Thoracic aorta (tissue), 2 donors: ENCODE measurements at regions not wholly inside any gene's neighbourhood (a gene's known extent, or its start where the extent isn't known, plus 50 kb on each side); places are given as distances from the start of the nearest gene placed in this dataset.
"Not testable (repeated sequence)": the region's sequence is repeated elsewhere in the genome, so short reads cannot be mapped to it uniquely, and the experiment has no call there.

ENCODE experiments used
- ATAC-seq: fragments of 150-250 bp; one replicate; pipeline ENCODE4 v1.8.0; 2017; ENCODE audit warnings: low read depth; ENCODE audit not compliant: insufficient number of reproducible peaks, low FRiP score
- DNase-seq: peaks from one replicate; pipeline ENCODE4 v3.0.0-alpha.2; 2020; ENCODE audit warnings: low spot score
- H3K27ac ChIP-seq, 2 donors: fragments of 200-600 bp; sonication (generic); 1 replicate in 1 of 2; 2 replicates in 1 of 2; pipeline ENCODE4 v1.5.1; 2016; ENCODE audit warnings: mild to moderate bottlenecking in 2 of 2, moderate library complexity in 2 of 2
- H3K27me3 ChIP-seq: fragments of 200-600 bp; sonication (generic); replicated peaks from 2 replicates; pipeline ENCODE4 v1.6.0; 2016; ENCODE audit warnings: mild to moderate bottlenecking; ENCODE audit not compliant: insufficient read depth
- H3K36me3 ChIP-seq: fragments of 200-600 bp; sonication (generic); one replicate; pipeline ENCODE4 v1.5.1; 2016
- H3K4me1 ChIP-seq, 2 donors: fragments of 200-600 bp; sonication (generic); 1 replicate in 1 of 2; 2 replicates in 1 of 2; pipeline versions ENCODE4 v1.5.1 to v1.6.0; 2016; ENCODE audit warnings: low read depth in 2 of 2, mild to moderate bottlenecking in 1 of 2; ENCODE audit not compliant: control insufficient read depth in 1 of 2
- H3K4me3 ChIP-seq: fragments of 200-600 bp; sonication (generic); 2 replicates; pipeline ENCODE4 v1.5.1; 2016; ENCODE audit warnings: mild to moderate bottlenecking
- H3K9me3 ChIP-seq: fragments of 200-600 bp; sonication (generic); 2 replicates; pipeline ENCODE4 v1.5.1; 2016
- CTCF ChIP-seq: fragments of 200-600 bp; sonication (generic); IDR thresholded peaks from one replicate; pipeline ENCODE4 v1.5.1; 2019; ENCODE audit warnings: antibody characterized with exemption

GRCh38 chrX:5306654-5307121 is 922.0 kb downstream of the NLGN4X start:
- TF ChIP-seq CTCF: no peak
- no peak for ATAC-seq
- H3K4me1 ChIP-seq: no peaks in the 10 kb centered on the region
- H3K9me3 ChIP-seq: no peaks in the 10 kb centered on the region
- DNase-seq: no peak
- H3K36me3 ChIP-seq: no peaks in the 10 kb centered on the region
- H3K27me3 ChIP-seq: no peaks in the 10 kb centered on the region
- H3K27ac ChIP-seq: no peak overlapping the region
- no peak overlapping the region for H3K4me3 ChIP-seq

GRCh38 chrX:5305452-5305851 is 923.2 kb downstream of the NLGN4X start:
- DNase-seq: no peak
- Histone ChIP-seq H3K27me3 (no peaks in the 10 kb centered on the region), H3K4me1 (no peaks in the 10 kb centered on the region), H3K9me3 (no peaks in the 10 kb centered on the region), H3K27ac (no peak overlapping the region), H3K36me3 (no peaks in the 10 kb centered on the region), H3K4me3 (no peak overlapping the region)
- no peak for ATAC-seq
- no peak for TF ChIP-seq CTCF

- Histone ChIP-seq H3K4me1 (no peaks in the 10 kb centered on the region), H3K27ac (no peak overlapping the region), H3K36me3 (no peaks in the 10 kb centered on the region), H3K4me3 (no peak overlapping the region), H3K27me3 (no peaks in the 10 kb centered on the region), H3K9me3 (no peaks in the 10 kb centered on the region)
- ATAC-seq (no peak), DNase-seq (no peak)
- no peak for TF ChIP-seq CTCF
These were observed 933.7 kb downstream of the NLGN4X start for GRCh38 chrX:5295004-5295403.

- Histone ChIP-seq H3K27ac (no peak overlapping the region), H3K27me3 (no peaks in the 10 kb centered on the region), H3K36me3 (no peaks in the 10 kb centered on the region), H3K4me3 (no peak overlapping the region), H3K9me3 (no peaks in the 10 kb centered on the region), H3K4me1 (no peaks in the 10 kb centered on the region)
- DNase-seq (no peak), ATAC-seq (no peak)
- TF ChIP-seq CTCF: no peak
These were observed 938.0 kb downstream of the NLGN4X start for GRCh38 chrX:5290635-5291034.

GRCh38 chrX:5289949-5290348 is 938.7 kb downstream of the NLGN4X start:
- H3K4me3 ChIP-seq, H3K27me3 ChIP-seq, DNase-seq, H3K4me1 ChIP-seq, H3K36me3 ChIP-seq, H3K9me3 ChIP-seq, H3K27ac ChIP-seq, ATAC-seq: not testable (repeated sequence)

- ATAC-seq: no peak
- no peaks in the 10 kb centered on the region for H3K9me3 ChIP-seq
- H3K27me3 ChIP-seq: no peaks in the 10 kb centered on the region
- DNase-seq: no peak
- H3K27ac ChIP-seq: no peak overlapping the region
- H3K4me3 ChIP-seq: no peak overlapping the region
- H3K36me3 ChIP-seq: no peaks in the 10 kb centered on the region
- no peaks in the 10 kb centered on the region for H3K4me1 ChIP-seq
- TF ChIP-seq CTCF: no peak
These were observed 949.8 kb downstream of the NLGN4X start for GRCh38 chrX:5278908-5279307.
